HepG2 (cell line): ENCODE measurements at regions not wholly inside any gene's neighbourhood (a gene's known extent, or its start where the extent isn't known, plus 50 kb on each side); places are given as distances from the start of the nearest gene placed in this dataset.

ENCODE experiments used
- ARNTL ChIP-seq: sonication (generic); formaldehyde crosslinking; IDR thresholded peaks from 2 replicates; pipeline ENCODE4 v1.4.0; 2020; ENCODE audit warnings: mild to moderate bottlenecking, missing genetic modification reagents
- GPN1 ChIP-seq: sonication (generic); formaldehyde crosslinking; IDR thresholded peaks from 2 replicates; pipeline ENCODE4 v1.5.1; 2020; ENCODE audit warnings: missing genetic modification reagents, borderline replicate concordance
- HNRNPL ChIP-seq: fragments of 200-400 bp; formaldehyde crosslinking; IDR thresholded peaks from 2 replicates; pipeline ENCODE4 v1.6.1; 2017; ENCODE audit warnings: mild to moderate bottlenecking, low read depth, low read length
- JUN ChIP-seq: sonication (generic); formaldehyde crosslinking; IDR thresholded peaks from 2 replicates; pipeline ENCODE4 v1.4.0; 2020; ENCODE audit warnings: mild to moderate bottlenecking, missing genetic modification reagents
- MAFK ChIP-seq, 2 experiments: IDR thresholded peaks in 1 of 2; conservative IDR thresholded peaks in 1 of 2; 2 replicates each; pipeline ENCODE4 v1.6.1; 2011; ENCODE audit warnings: improper control_type of control experiment in 2 of 2, low read length in 2 of 2
- MEIS2 ChIP-seq: sonication (generic); formaldehyde crosslinking; IDR thresholded peaks from 2 replicates; pipeline ENCODE4 v1.9.0; 2021; ENCODE audit warnings: mild to moderate bottlenecking, missing genetic modification reagents
- RBAK ChIP-seq: sonication (generic); formaldehyde crosslinking; IDR thresholded peaks from 2 replicates; pipeline ENCODE4 v1.5.1; 2020; ENCODE audit warnings: mild to moderate bottlenecking, missing genetic modification reagents
- SAP130 ChIP-seq: IDR thresholded peaks from 2 replicates; pipeline ENCODE4 v1.6.1; 2016; ENCODE audit warnings: low read depth
- TRIM24 ChIP-seq: sonication (generic); formaldehyde crosslinking; IDR thresholded peaks from 2 replicates; pipeline ENCODE4 v1.8.0; 2022; ENCODE audit warnings: mild to moderate bottlenecking, missing genetic modification reagents
- ZKSCAN8 ChIP-seq: IDR thresholded peaks from 2 replicates; pipeline ENCODE4 v1.6.1; 2016; ENCODE audit warnings: borderline replicate concordance, missing genetic modification reagents, missing compliant biosample characterization
- ZNF253 ChIP-seq: sonication (generic); formaldehyde crosslinking; IDR thresholded peaks from 2 replicates; pipeline ENCODE4 v1.8.0; 2022; ENCODE audit warnings: mild to moderate bottlenecking, missing genetic modification reagents, borderline replicate concordance
- ZNF33B ChIP-seq: sonication (generic); formaldehyde crosslinking; IDR thresholded peaks from 2 replicates; pipeline ENCODE4 v1.5.1; 2020; ENCODE audit warnings: mild to moderate bottlenecking, missing genetic modification reagents
- ZNF432 ChIP-seq: sonication (generic); formaldehyde crosslinking; IDR thresholded peaks from 2 replicates; pipeline ENCODE4 v1.5.0; 2020; ENCODE audit warnings: missing genetic modification reagents, mild to moderate bottlenecking, borderline replicate concordance
- ZNF484 ChIP-seq: sonication (generic); formaldehyde crosslinking; IDR thresholded peaks from 2 replicates; pipeline ENCODE4 v1.5.1; 2020; ENCODE audit warnings: mild to moderate bottlenecking, low read depth, missing genetic modification reagents, borderline replicate concordance
- ZNF773 ChIP-seq: sonication (generic); formaldehyde crosslinking; IDR thresholded peaks from 2 replicates; pipeline ENCODE4 v1.4.0; 2020; ENCODE audit warnings: missing genetic modification reagents, borderline replicate concordance
- TF ChIP-seq, protein P1 (sequence below): sonication (generic); formaldehyde crosslinking; IDR thresholded peaks from 2 replicates; pipeline ENCODE4 v1.8.1; 2023; ENCODE audit warnings: missing genetic modification reagents, inconsistent platforms, borderline replicate concordance
- TF ChIP-seq, protein P2 (sequence below): sonication (generic); formaldehyde crosslinking; IDR thresholded peaks from 2 replicates; pipeline ENCODE4 v1.9.0; 2022; ENCODE audit warnings: missing genetic modification reagents, mild to moderate bottlenecking, borderline replicate concordance
- TF ChIP-seq, protein P3 (sequence below): sonication (generic); formaldehyde crosslinking; IDR thresholded peaks from 2 replicates; pipeline ENCODE4 v1.4.0; 2020; ENCODE audit warnings: mild to moderate bottlenecking, missing genetic modification reagents
- TF ChIP-seq, protein P4 (sequence below): sonication (generic); formaldehyde crosslinking; IDR thresholded peaks from 2 replicates; pipeline ENCODE4 v1.8.1; 2023; ENCODE audit warnings: mild to moderate bottlenecking, missing genetic modification reagents
- TF ChIP-seq, protein P5 (sequence below): sonication (generic); formaldehyde crosslinking; IDR thresholded peaks from 2 replicates; pipeline ENCODE4 v1.4.0; 2020; ENCODE audit warnings: missing genetic modification reagents, borderline replicate concordance

DNA sequence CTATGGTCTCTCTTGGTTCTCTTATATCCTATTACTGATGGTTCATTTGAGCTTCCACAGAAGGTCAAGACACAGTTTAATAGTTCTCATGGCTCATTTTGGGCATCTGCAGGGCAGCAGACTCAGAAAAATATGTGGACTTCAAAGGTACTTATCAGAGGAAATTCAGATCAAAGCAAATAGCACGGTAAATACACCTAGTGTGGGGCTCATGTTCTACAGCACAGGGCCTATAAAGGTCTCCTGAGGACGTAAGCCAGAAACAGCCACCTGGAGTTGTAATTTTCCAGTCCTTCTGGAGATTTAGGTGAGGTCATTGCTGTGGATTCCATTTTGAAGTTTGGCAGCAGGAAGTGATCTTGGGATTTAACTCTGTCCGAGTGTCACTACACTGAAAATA lies 134.5 kb upstream of the SGO1 start (continued):
- TF ChIP-seq ZNF773 (no peak), ARNTL (CRISPR knock-in tag) (no peak), ZKSCAN8 (CRISPR knock-in tag) (0 out of 2 replicates have a peak, but pooled peaks have one; percentile 23), ZNF33B (CRISPR knock-in tag) (no peak), JUN (CRISPR knock-in tag) (0 out of 2 replicates have a peak, but pooled peaks have one; percentile 73), HNRNPL (no peak), MEIS2 (no peak), ZNF432 (CRISPR knock-in tag) (no peak), GPN1 (CRISPR knock-in tag) (no peak), ZNF253 (no peak), ZNF484 (CRISPR knock-in tag) (no peak), TRIM24 (CRISPR knock-in tag) (no peak), RBAK (CRISPR knock-in tag) (no peak), SAP130 (CRISPR knock-in tag) (peak; percentile 68), MAFK (conservative IDR thresholded peaks at IDR 0.05 in 1 of 2, IDR thresholded peaks at IDR 0.05 in 1 of 2; ENCODE audit: low read length in 2 of 2) (no peak)
- TF ChIP-seq, protein P1, sequence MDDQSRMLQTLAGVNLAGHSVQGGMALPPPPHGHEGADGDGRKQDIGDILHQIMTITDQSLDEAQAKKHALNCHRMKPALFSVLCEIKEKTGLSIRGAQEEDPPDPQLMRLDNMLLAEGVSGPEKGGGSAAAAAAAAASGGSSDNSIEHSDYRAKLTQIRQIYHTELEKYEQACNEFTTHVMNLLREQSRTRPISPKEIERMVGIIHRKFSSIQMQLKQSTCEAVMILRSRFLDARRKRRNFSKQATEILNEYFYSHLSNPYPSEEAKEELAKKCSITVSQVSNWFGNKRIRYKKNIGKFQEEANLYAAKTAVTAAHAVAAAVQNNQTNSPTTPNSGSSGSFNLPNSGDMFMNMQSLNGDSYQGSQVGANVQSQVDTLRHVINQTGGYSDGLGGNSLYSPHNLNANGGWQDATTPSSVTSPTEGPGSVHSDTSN (CRISPR knock-in tag), result no peak
- TF ChIP-seq, protein P2, sequence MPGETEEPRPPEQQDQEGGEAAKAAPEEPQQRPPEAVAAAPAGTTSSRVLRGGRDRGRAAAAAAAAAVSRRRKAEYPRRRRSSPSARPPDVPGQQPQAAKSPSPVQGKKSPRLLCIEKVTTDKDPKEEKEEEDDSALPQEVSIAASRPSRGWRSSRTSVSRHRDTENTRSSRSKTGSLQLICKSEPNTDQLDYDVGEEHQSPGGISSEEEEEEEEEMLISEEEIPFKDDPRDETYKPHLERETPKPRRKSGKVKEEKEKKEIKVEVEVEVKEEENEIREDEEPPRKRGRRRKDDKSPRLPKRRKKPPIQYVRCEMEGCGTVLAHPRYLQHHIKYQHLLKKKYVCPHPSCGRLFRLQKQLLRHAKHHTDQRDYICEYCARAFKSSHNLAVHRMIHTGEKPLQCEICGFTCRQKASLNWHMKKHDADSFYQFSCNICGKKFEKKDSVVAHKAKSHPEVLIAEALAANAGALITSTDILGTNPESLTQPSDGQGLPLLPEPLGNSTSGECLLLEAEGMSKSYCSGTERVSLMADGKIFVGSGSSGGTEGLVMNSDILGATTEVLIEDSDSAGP (CRISPR knock-in tag), result no peak
- TF ChIP-seq, protein P3, sequence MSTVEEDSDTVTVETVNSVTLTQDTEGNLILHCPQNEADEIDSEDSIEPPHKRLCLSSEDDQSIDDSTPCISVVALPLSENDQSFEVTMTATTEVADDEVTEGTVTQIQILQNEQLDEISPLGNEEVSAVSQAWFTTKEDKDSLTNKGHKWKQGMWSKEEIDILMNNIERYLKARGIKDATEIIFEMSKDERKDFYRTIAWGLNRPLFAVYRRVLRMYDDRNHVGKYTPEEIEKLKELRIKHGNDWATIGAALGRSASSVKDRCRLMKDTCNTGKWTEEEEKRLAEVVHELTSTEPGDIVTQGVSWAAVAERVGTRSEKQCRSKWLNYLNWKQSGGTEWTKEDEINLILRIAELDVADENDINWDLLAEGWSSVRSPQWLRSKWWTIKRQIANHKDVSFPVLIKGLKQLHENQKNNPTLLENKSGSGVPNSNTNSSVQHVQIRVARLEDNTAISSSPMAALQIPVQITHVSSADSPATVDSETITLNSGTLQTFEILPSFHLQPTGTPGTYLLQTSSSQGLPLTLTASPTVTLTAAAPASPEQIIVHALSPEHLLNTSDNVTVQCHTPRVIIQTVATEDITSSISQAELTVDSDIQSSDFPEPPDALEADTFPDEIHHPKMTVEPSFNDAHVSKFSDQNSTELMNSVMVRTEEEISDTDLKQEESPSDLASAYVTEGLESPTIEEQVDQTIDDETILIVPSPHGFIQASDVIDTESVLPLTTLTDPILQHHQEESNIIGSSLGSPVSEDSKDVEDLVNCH (CRISPR knock-in tag), result no peak
- TF ChIP-seq, protein P4, sequence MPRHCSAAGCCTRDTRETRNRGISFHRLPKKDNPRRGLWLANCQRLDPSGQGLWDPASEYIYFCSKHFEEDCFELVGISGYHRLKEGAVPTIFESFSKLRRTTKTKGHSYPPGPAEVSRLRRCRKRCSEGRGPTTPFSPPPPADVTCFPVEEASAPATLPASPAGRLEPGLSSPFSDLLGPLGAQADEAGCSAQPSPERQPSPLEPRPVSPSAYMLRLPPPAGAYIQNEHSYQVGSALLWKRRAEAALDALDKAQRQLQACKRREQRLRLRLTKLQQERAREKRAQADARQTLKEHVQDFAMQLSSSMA (CRISPR knock-in tag), result no peak
- TF ChIP-seq, protein P5, sequence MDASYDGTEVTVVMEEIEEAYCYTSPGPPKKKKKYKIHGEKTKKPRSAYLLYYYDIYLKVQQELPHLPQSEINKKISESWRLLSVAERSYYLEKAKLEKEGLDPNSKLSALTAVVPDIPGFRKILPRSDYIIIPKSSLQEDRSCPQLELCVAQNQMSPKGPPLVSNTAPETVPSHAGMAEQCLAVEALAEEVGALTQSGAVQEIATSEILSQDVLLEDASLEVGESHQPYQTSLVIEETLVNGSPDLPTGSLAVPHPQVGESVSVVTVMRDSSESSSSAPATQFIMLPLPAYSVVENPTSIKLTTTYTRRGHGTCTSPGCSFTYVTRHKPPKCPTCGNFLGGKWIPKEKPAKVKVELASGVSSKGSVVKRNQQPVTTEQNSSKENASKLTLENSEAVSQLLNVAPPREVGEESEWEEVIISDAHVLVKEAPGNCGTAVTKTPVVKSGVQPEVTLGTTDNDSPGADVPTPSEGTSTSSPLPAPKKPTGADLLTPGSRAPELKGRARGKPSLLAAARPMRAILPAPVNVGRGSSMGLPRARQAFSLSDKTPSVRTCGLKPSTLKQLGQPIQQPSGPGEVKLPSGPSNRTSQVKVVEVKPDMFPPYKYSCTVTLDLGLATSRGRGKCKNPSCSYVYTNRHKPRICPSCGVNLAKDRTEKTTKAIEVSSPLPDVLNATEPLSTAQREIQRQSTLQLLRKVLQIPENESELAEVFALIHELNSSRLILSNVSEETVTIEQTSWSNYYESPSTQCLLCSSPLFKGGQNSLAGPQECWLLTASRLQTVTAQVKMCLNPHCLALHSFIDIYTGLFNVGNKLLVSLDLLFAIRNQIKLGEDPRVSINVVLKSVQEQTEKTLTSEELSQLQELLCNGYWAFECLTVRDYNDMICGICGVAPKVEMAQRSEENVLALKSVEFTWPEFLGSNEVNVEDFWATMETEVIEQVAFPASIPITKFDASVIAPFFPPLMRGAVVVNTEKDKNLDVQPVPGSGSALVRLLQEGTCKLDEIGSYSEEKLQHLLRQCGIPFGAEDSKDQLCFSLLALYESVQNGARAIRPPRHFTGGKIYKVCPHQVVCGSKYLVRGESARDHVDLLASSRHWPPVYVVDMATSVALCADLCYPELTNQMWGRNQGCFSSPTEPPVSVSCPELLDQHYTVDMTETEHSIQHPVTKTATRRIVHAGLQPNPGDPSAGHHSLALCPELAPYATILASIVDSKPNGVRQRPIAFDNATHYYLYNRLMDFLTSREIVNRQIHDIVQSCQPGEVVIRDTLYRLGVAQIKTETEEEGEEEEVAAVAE (CRISPR knock-in tag), result no peak
